A549 (cell line): ENCODE measurements at regions not wholly inside any gene's neighbourhood (a gene's known extent, or its start where the extent isn't known, plus 50 kb on each side); places are given as distances from the start of the nearest gene placed in this dataset.

Experiments
- ATAC-seq, 2 experiments: fragments of 200-7000 bp in 1 of 2; fragments of >200 bp in 1 of 2; cut with Nextera tagmentation in 1 of 2; cut with Tn5 transposase in 1 of 2; 3 replicates each; pipeline versions ENCODE4 v1.8.0 to v1.9.1; 2018 to 2020; ENCODE audit warnings: mild to moderate bottlenecking in 1 of 2, moderate library complexity in 1 of 2
- CTCF ChIA-PET: fragments of 300-600 bp; sonication (Branson Sonifier 250); formaldehyde crosslinking; extraction: SDS; loops from one replicate; lab custom pipeline; 2021; ENCODE audit warnings: antibody characterized with exemption, inconsistent platforms; lab: Yijun Ruan, JAX
- POLR2A ChIA-PET: fragments of 350-600 bp; formaldehyde crosslinking; extraction: SDS; loops from one replicate; lab custom pipeline; 2021; ENCODE audit warnings: antibody characterized with exemption, inconsistent platforms; lab: Yijun Ruan, JAX
- DNase-seq, 2 experiments: peaks; one replicate each; pipeline versions ENCODE4 v3.0.0 to v3.0.0-alpha.2; 2011 to 2016; ENCODE audit warnings: low read depth in 1 of 2, low spot score in 1 of 2
- FAIRE-seq: peaks from 2 replicates; lab custom pipeline; 2011; peaks lifted over from hg19 to GRCh38; lab: Jason Lieb, UNC
- H3K27ac ChIP-seq, 2 experiments: fragments of >200 bp; sonication (Bioruptor Twin); formaldehyde crosslinking; 3 replicates each; pipeline ENCODE4 v1.5.1; 2016 to 2017
- H3K4me1 ChIP-seq: fragments of >200 bp; sonication (Bioruptor Twin); formaldehyde crosslinking; 3 replicates; pipeline ENCODE4 v1.6.1; 2016
- H3K4me2 ChIP-seq: fragments of >200 bp; sonication (Bioruptor Twin); formaldehyde crosslinking; 3 replicates; pipeline ENCODE4 v1.6.1; 2016
- H3K4me3 ChIP-seq: fragments of >200 bp; sonication (Bioruptor Twin); formaldehyde crosslinking; 3 replicates; pipeline ENCODE4 v1.5.1; 2016
- H3K9me3 ChIP-seq: fragments of >200 bp; sonication (Bioruptor Twin); formaldehyde crosslinking; 3 replicates; pipeline ENCODE4 v1.6.1; 2016
- CBX8 ChIP-seq: fragments of 200-600 bp; sonication (generic); IDR thresholded peaks from 2 replicates; pipeline ENCODE4 v1.6.1; 2016
- CHD2 ChIP-seq: fragments of 150-350 bp; IDR thresholded peaks from 2 replicates; pipeline ENCODE4 v1.6.1; 2014; ENCODE audit warnings: low read length; ENCODE audit not compliant: partially characterized antibody
- CHD4 ChIP-seq: fragments of 200-600 bp; sonication (generic); IDR thresholded peaks from 2 replicates; pipeline ENCODE4 v1.6.1; 2016; ENCODE audit warnings: antibody characterized with exemption, mild to moderate bottlenecking, borderline replicate concordance
- EHF ChIP-seq: fragments of 250-450 bp; sonication (Bioruptor Pico); IDR thresholded peaks from 2 replicates; pipeline ENCODE4 v1.5.0; 2020; ENCODE audit warnings: mild to moderate bottlenecking
- EP300 ChIP-seq, 2 experiments: fragments of >200 bp; sonication (Bioruptor Twin); formaldehyde crosslinking; IDR thresholded peaks; 2 replicates in 1 of 2; 3 replicates in 1 of 2; pipeline ENCODE4 v1.6.1; 2016 to 2017
- ESRRA ChIP-seq: fragments of 150-350 bp; IDR thresholded peaks from 2 replicates; pipeline ENCODE4 v1.6.1; 2014; ENCODE audit warnings: mild to moderate bottlenecking, low read length, borderline replicate concordance
- FOSL2 ChIP-seq, 2 experiments: fragments of 450-650 bp in 1 of 2; fragments of >200 bp in 1 of 2; sonication (Bioruptor Twin) in 1 of 2; formaldehyde crosslinking; IDR thresholded peaks; 2 replicates each; pipeline versions ENCODE4 v1.5.0 to v1.6.1; 2016 to 2020; ENCODE audit warnings: mild to moderate bottlenecking in 1 of 2, moderate library complexity in 1 of 2
- FOXS1 ChIP-seq: fragments of 250-450 bp; sonication (Bioruptor Pico); IDR thresholded peaks from 2 replicates; pipeline ENCODE4 v1.5.0; 2020; ENCODE audit warnings: mild to moderate bottlenecking, moderate library complexity
- HDAC2 ChIP-seq: fragments of 200-600 bp; sonication (generic); IDR thresholded peaks from 2 replicates; pipeline ENCODE4 v1.6.1; 2016
- JUN ChIP-seq, 2 experiments: fragments of >200 bp; sonication (Bioruptor Twin); formaldehyde crosslinking; IDR thresholded peaks; 2 replicates in 1 of 2; 3 replicates in 1 of 2; pipeline ENCODE4 v1.6.1; 2016 to 2017
- MAFK ChIP-seq: fragments of 450-650 bp; IDR thresholded peaks from 2 replicates; pipeline ENCODE4 v1.6.1; 2014; ENCODE audit not compliant: partially characterized antibody
- MAZ ChIP-seq: fragments of 150-350 bp; IDR thresholded peaks from 2 replicates; pipeline ENCODE4 v1.6.1; 2014; ENCODE audit warnings: antibody characterized with exemption, low read depth, low read length, borderline replicate concordance
- MYC ChIP-seq: IDR thresholded peaks from 2 replicates; pipeline ENCODE4 v1.6.1; 2012; ENCODE audit warnings: mild to moderate bottlenecking, inconsistent platforms, low read length, improper control_type of control experiment, borderline replicate concordance
- NPAS2 ChIP-seq: fragments of 250-450 bp; sonication (Bioruptor Pico); IDR thresholded peaks from 2 replicates; pipeline ENCODE4 v1.8.0; 2022; ENCODE audit warnings: mild to moderate bottlenecking, moderate library complexity, borderline replicate concordance
- NR3C1 ChIP-seq: fragments of >200 bp; sonication (Bioruptor Twin); formaldehyde crosslinking; IDR thresholded peaks from 3 replicates; pipeline ENCODE4 v1.6.1; 2017
- POLR2A ChIP-seq: IDR thresholded peaks from 2 replicates; pipeline ENCODE4 v1.6.1; 2012; ENCODE audit warnings: mild to moderate bottlenecking, low read length
- RCOR1 ChIP-seq: fragments of 150-350 bp; IDR thresholded peaks from 2 replicates; pipeline ENCODE4 v1.6.1; 2014; ENCODE audit warnings: antibody characterized with exemption, low read length, low read depth
- RNF2 ChIP-seq: fragments of 200-600 bp; sonication (generic); IDR thresholded peaks from 2 replicates; pipeline ENCODE4 v1.6.1; 2016; ENCODE audit warnings: low read depth, mild to moderate bottlenecking, antibody characterized with exemption, moderate library complexity, borderline replicate concordance
- SREBF2 ChIP-seq: fragments of 450-650 bp; IDR thresholded peaks from 2 replicates; pipeline ENCODE4 v1.6.1; 2014; ENCODE audit warnings: mild to moderate bottlenecking, moderate library complexity
- ZC3H11A ChIP-seq: fragments of 450-650 bp; IDR thresholded peaks from 2 replicates; pipeline ENCODE4 v1.6.1; 2014; ENCODE audit warnings: antibody characterized with exemption, mild to moderate bottlenecking
- WGBS: methylation state at CpG from one replicate; pipeline ENCODE4 v1.1.6; 2017; ENCODE audit errors: missing lambda C conversion rate; 5-methylcytosine and 5-hydroxymethylcytosine counted together
- TF ChIP-seq, protein P1 (sequence below): IDR thresholded peaks from 2 replicates; pipeline ENCODE4 v1.6.1; 2012
- TF ChIP-seq, protein P2 (sequence below): fragments of 150-350 bp; IDR thresholded peaks from 2 replicates; pipeline ENCODE4 v1.6.1; 2014; ENCODE audit warnings: low read depth, mild to moderate bottlenecking, low read length

DNA sequence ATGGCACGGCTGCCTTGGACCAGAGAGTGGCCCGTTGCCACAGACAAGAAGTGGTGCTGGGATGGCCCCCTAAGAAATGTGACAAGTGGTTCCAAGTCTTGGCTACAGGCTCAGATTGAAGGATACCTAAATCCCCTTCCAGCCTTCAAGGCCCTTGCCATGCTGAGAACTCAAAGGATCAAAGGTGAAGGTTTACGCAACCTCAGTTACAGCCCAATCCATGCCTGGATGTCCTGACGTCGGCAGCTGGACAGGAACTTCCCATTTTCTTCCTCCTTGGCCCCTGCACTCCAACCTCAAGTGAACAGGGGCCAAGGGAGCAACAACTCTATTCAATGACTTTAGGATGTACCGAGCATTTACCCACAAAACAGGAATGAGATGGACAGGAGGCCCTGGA is 95.4 kb downstream of the DHCR7 start:
- Histone ChIP-seq H3K4me1 (no peaks in the 10 kb centered on the region), H3K9me3 (no peaks in the 10 kb centered on the region), H3K27ac (no peak overlapping the region), H3K4me2 (no peak overlapping the region), H3K4me3 (no peak overlapping the region)
- FAIRE-seq (no peak), ATAC-seq (no peak), DNase-seq (no peak)
- ChIA-PET POLR2A (no interaction called here), CTCF (no interaction called here)
- 67% methylated on average over 6 of the region's 6 CpGs for WGBS
- TF ChIP-seq MAFK: no peak

DNA sequence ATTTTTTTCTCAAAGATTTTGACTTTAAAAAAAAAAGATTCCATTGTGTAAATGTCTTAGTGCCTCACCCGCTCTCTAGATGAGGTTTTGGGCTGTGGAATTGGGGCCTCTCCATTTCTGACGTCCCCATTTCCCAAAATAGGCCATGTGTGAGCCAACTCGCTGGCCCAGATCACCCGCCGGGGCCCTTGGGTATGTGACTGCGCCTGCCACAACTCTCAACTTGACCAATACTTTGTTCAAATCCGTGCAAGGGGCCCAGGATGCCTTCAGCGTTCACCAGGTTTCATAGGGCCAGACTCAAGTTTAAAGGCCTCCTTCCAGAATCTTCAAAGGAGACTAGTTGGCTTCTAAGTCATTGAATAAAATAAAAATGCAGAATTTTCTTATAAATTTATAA is 96.0 kb downstream of the DHCR7 start:
- ChIA-PET POLR2A (no interaction called here), CTCF (no interaction called here)

DNA sequence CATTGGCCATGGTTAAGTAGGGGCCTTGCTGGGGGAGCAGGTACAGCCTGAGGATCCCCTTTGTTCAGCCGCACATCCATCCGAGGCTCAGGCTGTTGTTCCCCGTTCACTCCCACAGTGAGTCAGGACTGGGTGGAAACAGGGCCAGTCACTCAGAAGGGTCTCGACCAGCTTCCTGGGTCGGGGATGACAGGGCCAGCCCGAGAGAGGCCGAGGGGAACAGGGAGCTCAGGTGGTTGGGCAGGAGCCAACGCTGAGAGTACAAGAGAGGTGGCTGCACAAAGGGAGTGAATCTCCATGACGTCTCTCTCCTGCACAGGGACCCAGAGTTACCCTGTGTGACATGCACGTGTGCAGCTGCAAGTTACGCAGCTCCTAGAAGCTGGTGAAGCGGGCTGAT is 97.2 kb upstream of the SHANK2 start:
- Histone ChIP-seq H3K9me3 (no peaks in the 10 kb centered on the region), H3K4me1 (no peaks in the 10 kb centered on the region), H3K4me3 (no peak overlapping the region), H3K4me2 (no peak overlapping the region), H3K27ac (no peak overlapping the region)
- CTCF ChIA-PET: interaction anchor here (0.8 kb wide), 1 partner anchor 22 kb away, joined by 3 read pairs; no protein-coding TSS in a partner anchor
- POLR2A ChIA-PET: no interaction called here
- 52% methylated on average over 12 of the region's 12 CpGs for WGBS
- ATAC-seq: no peak; a peak in 1 of 6 replicates
- no peak for TF ChIP-seq NPAS2 (CRISPR knock-in tag)
- TF ChIP-seq FOSL2 (IDR thresholded peaks at IDR 0.05): no peak
- TF ChIP-seq FOSL2 (CRISPR knock-in tag; IDR thresholded peaks at IDR 0.05): no peak
- TF ChIP-seq SREBF2: no peak
- no peak for TF ChIP-seq POLR2A
- no peak for TF ChIP-seq CHD2
- TF ChIP-seq MAZ: no peak
- DNase-seq: no peak
- FAIRE-seq: no peak

More for the DNA sequence above, 96.0 kb downstream of the DHCR7 start:
- Histone ChIP-seq H3K27ac (no peak overlapping the region), H3K9me3 (no peaks in the 10 kb centered on the region), H3K4me2 (no peak overlapping the region), H3K4me3 (no peak overlapping the region), H3K4me1 (no peaks in the 10 kb centered on the region)
- ATAC-seq: no peak
- WGBS: 63% methylated on average over 8 of the region's 8 CpGs
- FAIRE-seq: no peak
- TF ChIP-seq ZC3H11A (no peak), CHD4 (no peak), FOXS1 (CRISPR knock-in tag) (no peak), SREBF2 (no peak), ESRRA (no peak), NPAS2 (CRISPR knock-in tag) (no peak), CBX8 (no peak), MYC (no peak), MAFK (no peak), EP300 (IDR thresholded peaks at IDR 0.05) (no peak), JUN (IDR thresholded peaks at IDR 0.05) (no peak), RCOR1 (no peak), HDAC2 (no peak), EHF (no peak), NR3C1 (no peak), RNF2 (no peak)
- TF ChIP-seq, protein P1, sequence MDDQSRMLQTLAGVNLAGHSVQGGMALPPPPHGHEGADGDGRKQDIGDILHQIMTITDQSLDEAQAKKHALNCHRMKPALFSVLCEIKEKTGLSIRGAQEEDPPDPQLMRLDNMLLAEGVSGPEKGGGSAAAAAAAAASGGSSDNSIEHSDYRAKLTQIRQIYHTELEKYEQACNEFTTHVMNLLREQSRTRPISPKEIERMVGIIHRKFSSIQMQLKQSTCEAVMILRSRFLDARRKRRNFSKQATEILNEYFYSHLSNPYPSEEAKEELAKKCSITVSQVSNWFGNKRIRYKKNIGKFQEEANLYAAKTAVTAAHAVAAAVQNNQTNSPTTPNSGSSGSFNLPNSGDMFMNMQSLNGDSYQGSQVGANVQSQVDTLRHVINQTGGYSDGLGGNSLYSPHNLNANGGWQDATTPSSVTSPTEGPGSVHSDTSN: no peak
- TF ChIP-seq, protein P2, sequence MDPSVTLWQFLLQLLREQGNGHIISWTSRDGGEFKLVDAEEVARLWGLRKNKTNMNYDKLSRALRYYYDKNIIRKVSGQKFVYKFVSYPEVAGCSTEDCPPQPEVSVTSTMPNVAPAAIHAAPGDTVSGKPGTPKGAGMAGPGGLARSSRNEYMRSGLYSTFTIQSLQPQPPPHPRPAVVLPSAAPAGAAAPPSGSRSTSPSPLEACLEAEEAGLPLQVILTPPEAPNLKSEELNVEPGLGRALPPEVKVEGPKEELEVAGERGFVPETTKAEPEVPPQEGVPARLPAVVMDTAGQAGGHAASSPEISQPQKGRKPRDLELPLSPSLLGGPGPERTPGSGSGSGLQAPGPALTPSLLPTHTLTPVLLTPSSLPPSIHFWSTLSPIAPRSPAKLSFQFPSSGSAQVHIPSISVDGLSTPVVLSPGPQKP: no peak
- no peak for DNase-seq
